ELF-1 (cell line): ENCODE measurements at regions not wholly inside any gene's neighbourhood (a gene's known extent, or its start where the extent isn't known, plus 50 kb on each side); places are given as distances from the start of the nearest gene placed in this dataset.
A peak's percentile ranks its signal among the peaks of the same experiment; 100 is the strongest.

Source experiments
- DNase-seq: peaks from one replicate; pipeline ENCODE4 v3.0.0-alpha.2; 2016; ENCODE audit warnings: low read depth, low spot score

DNA sequence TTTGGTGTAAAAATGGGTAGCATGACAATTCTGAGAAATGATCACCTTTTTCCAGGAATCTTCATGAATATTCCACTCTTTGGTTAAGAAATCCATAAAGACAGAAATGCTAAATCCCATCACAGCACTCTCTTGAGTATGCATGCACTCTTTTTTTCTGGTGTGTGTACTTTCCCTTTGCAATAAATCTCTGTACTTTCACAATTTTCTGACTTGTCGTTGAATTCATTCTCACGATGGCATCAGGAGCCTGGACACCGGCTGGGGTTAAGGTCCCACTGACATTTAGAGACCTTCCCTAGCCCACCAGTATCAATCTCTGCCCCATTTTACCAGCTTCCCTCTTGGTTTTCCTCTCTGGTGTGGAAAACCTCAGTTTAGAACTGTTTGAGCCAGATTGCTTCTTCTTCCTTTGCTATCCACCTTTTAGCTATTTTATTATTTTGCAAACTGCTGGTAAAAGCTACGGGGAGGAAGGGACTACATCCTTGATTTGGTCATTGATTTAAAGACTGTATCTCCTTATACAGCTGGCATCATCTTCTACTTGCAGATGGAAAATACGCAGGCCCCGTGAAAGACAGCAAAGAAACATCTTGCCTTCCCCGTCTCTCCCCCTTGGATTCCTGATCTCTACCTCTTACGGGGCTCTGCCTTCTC, 59.9 kb upstream of the ZFR start:
- DNase-seq: no peak

DNA sequence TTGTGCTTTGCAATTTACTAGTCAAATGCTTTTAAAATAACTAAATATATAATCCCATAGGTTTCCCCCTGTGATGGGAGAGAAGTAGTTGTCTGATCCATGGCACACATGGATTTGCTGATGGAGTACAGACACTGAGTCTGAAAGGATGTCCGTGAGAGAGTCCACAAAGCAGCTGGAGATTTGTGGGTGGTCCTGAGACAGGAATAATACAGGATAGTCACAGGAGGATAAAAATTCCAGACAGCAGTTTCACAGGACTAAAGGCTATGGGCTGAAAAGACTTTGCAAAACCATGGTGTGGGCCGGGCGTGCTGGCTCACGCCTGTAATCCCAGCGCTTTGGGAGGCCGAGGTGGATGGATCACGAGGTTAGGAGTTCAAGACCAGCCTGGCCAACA, 58.7 kb upstream of the ZFR start:
- DNase-seq: no peak

DNA sequence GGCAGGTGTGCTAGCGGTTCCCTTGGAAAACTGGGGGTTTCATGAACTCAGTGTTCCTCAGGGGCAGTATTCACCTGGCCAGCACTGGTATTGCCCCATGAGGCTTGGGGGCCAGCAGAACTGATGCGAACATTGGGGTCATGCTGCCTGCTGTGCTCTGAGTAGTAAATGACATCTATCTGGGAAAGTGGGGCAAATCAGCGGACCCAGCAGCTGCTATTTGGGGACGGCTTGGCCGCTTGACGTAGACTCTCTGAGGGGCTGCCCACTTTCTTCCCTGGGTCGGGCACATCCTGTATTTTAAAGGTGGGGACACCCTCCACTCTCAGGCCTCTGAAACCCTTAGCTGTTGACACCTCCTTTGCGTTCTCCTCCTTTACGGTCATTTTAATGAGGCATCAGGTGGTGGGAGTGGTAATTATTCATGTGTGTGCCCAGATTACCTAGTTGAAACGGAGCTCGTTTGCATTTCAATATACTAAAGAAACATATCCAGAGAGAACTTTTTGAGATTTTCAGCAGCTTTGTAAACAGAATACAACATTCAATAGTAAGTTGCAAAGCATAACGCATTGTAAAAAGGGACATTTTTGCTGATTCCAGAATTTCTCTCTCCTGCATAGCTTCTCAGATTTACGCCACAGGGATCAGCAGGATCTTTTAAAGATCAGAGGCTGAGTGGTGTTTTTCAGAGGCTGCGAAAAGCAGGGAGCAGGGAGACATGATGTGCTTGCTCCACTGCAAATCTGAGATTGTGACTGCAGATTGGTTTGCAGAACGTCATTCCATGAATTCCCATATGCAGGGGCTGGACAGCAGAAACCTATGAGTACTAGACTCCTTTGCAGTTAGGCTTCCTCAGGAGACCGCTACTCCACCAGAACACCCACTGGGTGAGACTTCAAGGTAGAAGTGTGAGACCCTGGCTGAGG, 56.8 kb upstream of the ZFR start:
- peak; percentile 8 for DNase-seq

DNA sequence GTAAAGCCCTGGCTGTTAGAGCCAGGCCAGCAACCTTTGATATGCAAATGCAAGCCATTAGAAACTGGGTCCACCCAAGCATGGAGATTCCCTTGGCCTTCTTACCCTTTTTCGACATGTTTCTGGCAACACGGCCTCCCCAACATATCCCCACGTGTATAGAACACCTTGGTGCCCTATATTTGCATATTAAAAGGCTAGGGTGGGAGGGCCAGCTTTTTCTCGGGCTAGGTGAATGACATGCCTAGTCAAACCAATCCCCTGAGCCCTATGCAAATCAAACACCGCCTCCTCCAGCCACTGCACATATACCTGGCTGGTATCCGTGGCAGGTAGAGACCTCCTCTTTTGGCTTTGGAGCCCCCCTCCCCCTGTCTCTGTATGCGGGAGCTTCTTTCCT, 55.6 kb upstream of the ZFR start:
- DNase-seq: peak; percentile 57

DNA sequence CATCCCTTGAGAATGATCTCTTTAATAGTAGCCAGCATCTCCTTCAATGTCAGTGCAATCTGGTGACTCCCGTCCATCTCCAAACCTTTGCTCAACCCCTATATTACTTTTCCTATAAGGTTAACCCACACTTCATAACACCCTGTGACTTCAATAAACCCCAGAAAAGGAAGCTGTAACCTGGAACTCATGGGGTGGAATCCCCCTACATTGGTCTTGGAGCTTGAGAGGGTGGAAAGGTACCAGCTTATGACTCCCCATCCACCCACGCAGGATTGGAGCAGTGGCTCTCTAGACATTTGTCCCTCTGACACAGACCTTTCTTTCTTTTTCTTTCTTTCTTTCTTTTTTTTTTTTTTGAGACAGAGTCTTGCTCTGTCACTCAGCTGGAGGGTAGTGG, 54.7 kb upstream of the ZFR start:
- no peak for DNase-seq

DNA sequence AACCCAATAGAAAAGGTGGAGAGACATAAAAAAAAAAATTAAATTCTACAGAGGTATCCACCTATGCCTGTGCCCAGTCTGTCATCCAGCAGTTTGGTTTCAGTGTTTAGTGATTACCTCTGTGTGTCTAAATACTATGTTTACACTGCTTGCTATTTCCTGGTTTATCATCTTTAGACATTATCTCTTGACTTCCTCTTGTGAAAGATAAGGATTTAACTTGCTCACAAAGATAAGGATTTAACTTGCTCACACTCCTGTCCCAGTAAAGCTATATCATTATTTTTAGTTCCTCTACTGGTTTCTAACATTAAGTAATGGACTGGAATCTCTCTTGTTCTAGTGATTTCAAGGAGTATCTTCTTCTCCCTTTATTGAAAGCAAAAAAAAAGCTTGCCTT, 53.9 kb upstream of the ZFR start:
- no peak for DNase-seq

DNA sequence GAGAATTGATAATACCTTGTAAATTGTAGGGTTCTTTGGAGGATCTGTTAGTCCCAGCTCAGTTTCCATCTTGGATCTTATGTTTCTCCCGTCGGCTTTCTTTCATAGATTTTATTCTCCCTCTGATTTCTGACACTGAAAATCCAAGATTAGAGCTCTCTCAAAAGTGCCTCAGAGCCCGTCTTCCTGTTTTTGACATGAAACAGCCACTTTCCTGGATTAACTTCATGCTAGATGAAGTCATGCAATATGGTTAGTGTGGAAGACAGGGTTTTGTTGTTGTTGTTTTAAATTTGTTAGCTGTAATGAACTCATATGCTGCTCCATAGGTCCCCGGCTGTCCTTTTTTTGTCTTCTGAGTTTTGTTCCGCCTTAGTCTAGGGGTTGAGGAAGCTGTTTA, 51.6 kb upstream of the ZFR start:
- no peak for DNase-seq

DNA sequence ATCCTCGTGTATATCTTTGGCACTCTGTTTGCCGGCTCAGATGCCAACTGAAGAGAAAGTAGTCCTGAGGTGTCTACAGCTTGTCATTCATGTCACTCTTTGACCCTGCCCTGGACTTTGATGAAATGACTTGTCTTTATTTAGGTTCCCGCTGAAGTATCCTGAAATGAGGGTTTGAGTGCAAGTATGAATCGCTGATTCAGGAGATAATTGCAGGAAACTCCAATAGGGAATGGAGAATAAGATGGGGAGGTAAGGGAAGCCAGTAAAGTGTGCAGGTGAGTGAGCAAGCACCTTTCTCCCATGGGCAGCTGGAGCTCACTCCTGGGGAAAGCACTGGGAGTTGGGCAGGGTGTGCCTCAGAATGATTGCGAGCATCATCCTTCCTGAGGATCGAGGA, 50.3 kb upstream of the ZFR start:
- DNase-seq: no peak
